K562 (cell line): ENCODE measurements at regions not wholly inside any gene's neighbourhood (a gene's known extent, or its start where the extent isn't known, plus 50 kb on each side); places are given as distances from the start of the nearest gene placed in this dataset.

ENCODE experiments used
- ATAC-seq: fragments of 200-7000 bp; cut with Tn5 transposase; 3 replicates; pipeline ENCODE4 v1.9.1; 2020; ENCODE audit warnings: moderate library complexity
- BruUV-seq: library from RNA; stranded (reverse); fragments of 400-500 nt; replicated peaks from 2 replicates; lab custom pipeline; 2021; lab: Mats Ljungman, UMichigan
- CTCF ChIA-PET: fragments of 300-600 bp; formaldehyde crosslinking; extraction: SDS; loops from one replicate; lab custom pipeline; 2021; ENCODE audit warnings: low intra/inter-chr PET ratio; lab: Yijun Ruan, JAX
- POLR2A ChIA-PET: fragments of 300-600, 350-650 bp; sonication (Branson Sonifier 250); formaldehyde crosslinking; extraction: SDS; loops from one replicate; lab custom pipeline; 2021; ENCODE audit warnings: antibody characterized with exemption, inconsistent platforms; lab: Yijun Ruan, JAX
- DNase-seq, 4 experiments: peaks; one replicate each; pipeline versions ENCODE4 v3.0.0 to v3.0.0-alpha.2; 2011 to 2018; ENCODE audit warnings: low spot score in 3 of 4, mixed read lengths in 3 of 4; ENCODE audit errors: extremely low read depth in 1 of 4
- FAIRE-seq: peaks from 2 replicates; lab custom pipeline; 2011; peaks lifted over from hg19 to GRCh38; lab: Jason Lieb, UNC
- H2AFZ ChIP-seq: 2 replicates; pipeline ENCODE4 v1.6.0; 2011; ENCODE audit warnings: low read depth, low read length, control low read depth, inconsistent platforms
- H3K27ac ChIP-seq: fragments of 200-600 bp; 3 replicates; pipeline ENCODE4 v1.8.0; 2011; ENCODE audit warnings: low read depth, mild to moderate bottlenecking, control low read depth, inconsistent platforms, low read length, moderate library complexity, mixed read lengths; ENCODE audit errors: extremely low read depth
- H3K27me3 ChIP-seq, 2 experiments: fragments of 300-600 bp in 1 of 2; 2 replicates in 1 of 2; 3 replicates in 1 of 2; pipeline versions ENCODE4 v1.6.0 to v1.8.0; 2011; ENCODE audit warnings: inconsistent platforms in 2 of 2, low read length in 2 of 2, mild to moderate bottlenecking in 1 of 2, mixed read lengths in 1 of 2, moderate library complexity in 1 of 2; ENCODE audit not compliant: control insufficient read depth in 2 of 2, insufficient read depth in 2 of 2
- H3K36me3 ChIP-seq: fragments of 300-600 bp; 3 replicates; pipeline ENCODE4 v1.8.0; 2011; ENCODE audit warnings: mild to moderate bottlenecking, low read length, inconsistent platforms; ENCODE audit not compliant: control insufficient read depth, insufficient read depth
- H3K4me1 ChIP-seq, 2 experiments: fragments of 200-600 bp in 1 of 2; replicated peaks in 1 of 2; 2 replicates in 1 of 2; 3 replicates in 1 of 2; pipeline versions ENCODE4 v1.5.1 to v1.8.0; 2011; ENCODE audit warnings: inconsistent platforms in 2 of 2, low read length in 2 of 2, mild to moderate bottlenecking in 1 of 2, mixed read lengths in 1 of 2, moderate library complexity in 1 of 2; ENCODE audit not compliant: control insufficient read depth in 2 of 2, insufficient read depth in 2 of 2
- H3K4me2 ChIP-seq: 2 replicates; pipeline ENCODE4 v1.6.1; 2011; ENCODE audit warnings: low read length, control low read depth, inconsistent platforms, mixed read lengths; ENCODE audit not compliant: insufficient read depth
- H3K4me3 ChIP-seq: fragments of 200-600 bp; sonication (generic), shearing (Covaris generic); 2 replicates; pipeline ENCODE4 v1.5.1; 2016; ENCODE audit warnings: control low read depth, inconsistent platforms
- H3K79me2 ChIP-seq: fragments of 200-600 bp; 3 replicates; pipeline ENCODE4 v1.8.0; 2011; ENCODE audit warnings: low read length, inconsistent platforms; ENCODE audit not compliant: control insufficient read depth, insufficient read depth
- H3K9ac ChIP-seq, 2 experiments: 2 replicates each; pipeline versions ENCODE4 v1.6.0 to v1.6.1; 2011; ENCODE audit warnings: low read depth in 2 of 2, low read length in 2 of 2, control low read depth in 1 of 2, inconsistent platforms in 1 of 2, mild to moderate bottlenecking in 1 of 2, mixed read lengths in 1 of 2; ENCODE audit not compliant: insufficient read depth in 1 of 2
- H3K9me1 ChIP-seq: one replicate; pipeline ENCODE4 v1.6.0; 2011; ENCODE audit warnings: inconsistent platforms, mild to moderate bottlenecking, low read length, moderate library complexity; ENCODE audit not compliant: control insufficient read depth, insufficient read depth
- H3K9me3 ChIP-seq: replicated peaks from 2 replicates; pipeline ENCODE4 v1.5.1; 2011; ENCODE audit warnings: low read depth, low read length, inconsistent platforms; ENCODE audit not compliant: control insufficient read depth, insufficient read depth
- H4K20me1 ChIP-seq: replicated peaks from 2 replicates; pipeline ENCODE4 v1.6.1; 2011; ENCODE audit warnings: low read length, inconsistent platforms, mixed read lengths; ENCODE audit not compliant: control insufficient read depth, insufficient read depth
- SMARCE1 ChIP-seq: fragments of 450-650 bp; IDR thresholded peaks from 2 replicates; pipeline ENCODE4 v1.7.1; 2016; ENCODE audit warnings: mild to moderate bottlenecking
- SOX6 ChIP-seq: fragments of 450-650 bp; IDR thresholded peaks from 2 replicates; pipeline ENCODE4 v1.6.1; 2014; ENCODE audit warnings: mild to moderate bottlenecking
- SP2 ChIP-seq: IDR thresholded peaks from 2 replicates; pipeline ENCODE4 v1.6.1; 2011; ENCODE audit warnings: mild to moderate bottlenecking, low read depth, low read length, moderate library complexity; ENCODE audit not compliant: poor library complexity, severe bottlenecking; ENCODE audit errors: extremely low read depth
- THRAP3 ChIP-seq: fragments of 450-650 bp; IDR thresholded peaks from 2 replicates; pipeline ENCODE4 v1.6.1; 2016; ENCODE audit warnings: mild to moderate bottlenecking, inconsistent platforms, borderline replicate concordance
- TSHZ1 ChIP-seq: fragments of 250-450 bp; sonication (Bioruptor Pico); IDR thresholded peaks from 2 replicates; pipeline ENCODE4 v1.4.0; 2020; ENCODE audit warnings: mild to moderate bottlenecking, moderate library complexity
- ZNF224 ChIP-seq: sonication (generic); formaldehyde crosslinking; IDR thresholded peaks from 2 replicates; pipeline ENCODE4 v1.8.0; 2022; ENCODE audit warnings: mild to moderate bottlenecking, missing genetic modification reagents
- ZNF75A ChIP-seq: fragments of 450-650 bp; formaldehyde crosslinking; IDR thresholded peaks from 2 replicates; pipeline ENCODE4 v1.4.0; 2020; ENCODE audit warnings: mild to moderate bottlenecking
- ZNF830 ChIP-seq: fragments of 250-450 bp; sonication (Bioruptor Pico); IDR thresholded peaks from 2 replicates; pipeline ENCODE4 v1.5.0; 2021; ENCODE audit warnings: mild to moderate bottlenecking
- WGBS: fragments of 100-300 bp; shearing (Covaris generic); methylation state at CpG from one replicate; pipeline ENCODE4 v1.1.6; 2016; ENCODE audit warnings: low coverage, mixed read lengths; ENCODE audit not compliant: insufficient coverage; ENCODE audit errors: missing lambda C conversion rate; 5-methylcytosine and 5-hydroxymethylcytosine counted together
- in situ Hi-C: fragments of 300-500 bp; cut with MboI; formaldehyde crosslinking; loops from 4 replicates; pipeline ENCODE4 v1.15.0; 2018; ENCODE audit warnings: inconsistent platforms, mixed read lengths
- intact Hi-C: fragments of 100-400 bp; cut with micrococcal nuclease; formaldehyde crosslinking; loops from 2 replicates; pipeline ENCODE4 v1.14.2; 2022

- TF ChIP-seq SP2 (no peak), TSHZ1 (CRISPR knock-in tag) (no peak), ZNF75A (CRISPR knock-in tag) (no peak), SOX6 (peak; percentile 75)
- TF ChIP-seq, all 486 proteins: peak for 85
Measured at GRCh38 chr5:54785729-54786591, 199.4 kb downstream of the ESM1 start (continued).

GRCh38 chr5:54778783-54779182 lies 206.6 kb downstream of the ESM1 start:
- FAIRE-seq (no peak), DNase-seq (no peak)
- POLR2A ChIA-PET, result interaction anchor here (0.6 to 0.9 kb wide), 3 partner anchors 25 to 45 kb away, joined by 3 to 4 read pairs (median 3); no protein-coding TSS in a partner anchor
- no peak overlapping the region for H2AFZ ChIP-seq
- 8% methylated on average over 2 of the region's 2 CpGs for WGBS
- no peak for TF ChIP-seq SMARCE1
- TF ChIP-seq ZNF830 (CRISPR knock-in tag), result no peak
- TF ChIP-seq ZNF224 (CRISPR knock-in tag), result no peak
- no peak for TF ChIP-seq THRAP3
- TF ChIP-seq, all 486 proteins: peak for 0
- H3K4me3 ChIP-seq, result no peak overlapping the region
- no peaks in the 10 kb centered on the region for H3K36me3 ChIP-seq
- BruUV-seq, result no TSS peak
- no peak overlapping the region for H3K4me2 ChIP-seq
- intact Hi-C loops, result no loop called here
- no peaks in the 10 kb centered on the region for H3K9me3 ChIP-seq
- H3K9me1 ChIP-seq, result no peaks in the 10 kb centered on the region
- H3K79me2 ChIP-seq, result no peaks in the 10 kb centered on the region
- CTCF ChIA-PET, result no interaction called here
- in situ Hi-C loops, result no loop called here
- H3K4me1 ChIP-seq, result no peaks in the 10 kb centered on the region; a peak in 2 of 5 replicates
- H3K27ac ChIP-seq, result no peak overlapping the region
- H3K9ac ChIP-seq, result no peak overlapping the region
- no peaks in the 10 kb centered on the region for H4K20me1 ChIP-seq
- ATAC-seq, result no peak
- H3K27me3 ChIP-seq, result peaks cover 4 to 7% of the 10 kb centered on the region in 2 experiments; a peak in 2 of 5 replicates
